ENCODE measurements at regions not wholly inside any gene's neighbourhood (a gene's known extent, or its start where the extent isn't known, plus 50 kb on each side); places are given as distances from the start of the nearest gene placed in this dataset.

GRCh38 chr2:15703365-15703869 lies 111.7 kb downstream of the DDX1 start:
- no peak overlapping the region for H3K4me3 Mint-ChIP-seq (ENCODE audit: unreplicated experiment)
- H3K9me3 Mint-ChIP-seq (ENCODE audit: low read depth), result no peaks in the 10 kb centered on the region
- H3K27ac Mint-ChIP-seq (ENCODE audit: unreplicated experiment), result no peak overlapping the region
- no peaks in the 10 kb centered on the region for H3K27me3 Mint-ChIP-seq (ENCODE audit: low read depth)
- no peak for DNase-seq (ENCODE audit: low spot score)
- no peaks in the 10 kb centered on the region for H3K4me1 Mint-ChIP-seq (ENCODE audit: low read depth)
- no peaks in the 10 kb centered on the region for H3K36me3 Mint-ChIP-seq (ENCODE audit: low read depth)
- no peak for TF ChIP-seq CTCF (IDR thresholded peaks at IDR 0.05)

- H3K36me3 Mint-ChIP-seq (ENCODE audit: low read depth), result no peaks in the 10 kb centered on the region
- peaks cover 3% of the 10 kb centered on the region for H3K4me1 Mint-ChIP-seq (ENCODE audit: low read depth)
- H3K9me3 Mint-ChIP-seq (ENCODE audit: low read depth), result no peaks in the 10 kb centered on the region
- no peak overlapping the region for H3K4me3 Mint-ChIP-seq (ENCODE audit: unreplicated experiment)
- no peak for TF ChIP-seq CTCF (IDR thresholded peaks at IDR 0.05)
- H3K27ac Mint-ChIP-seq (ENCODE audit: unreplicated experiment), result no peak overlapping the region
- H3K27me3 Mint-ChIP-seq (ENCODE audit: low read depth), result no peaks in the 10 kb centered on the region
- no peak for DNase-seq (ENCODE audit: low spot score)
These were observed 112.6 kb downstream of the DDX1 start for GRCh38 chr2:15704086-15704787.

GRCh38 chr2:15704788-15705115 lies 113.1 kb downstream of the DDX1 start:
- Mint-ChIP-seq H3K4me1 (ENCODE audit: low read depth) (peaks cover 6% of the 10 kb centered on the region), H3K9me3 (ENCODE audit: low read depth) (no peaks in the 10 kb centered on the region), H3K27me3 (ENCODE audit: low read depth) (no peaks in the 10 kb centered on the region), H3K4me3 (ENCODE audit: unreplicated experiment) (no peak overlapping the region), H3K36me3 (ENCODE audit: low read depth) (no peaks in the 10 kb centered on the region), H3K27ac (ENCODE audit: unreplicated experiment) (no peak overlapping the region)
- no peak for TF ChIP-seq CTCF (IDR thresholded peaks at IDR 0.05)
- DNase-seq (ENCODE audit: low spot score), result no peak

- DNase-seq (ENCODE audit: low spot score), result no peak
- peaks cover 6% of the 10 kb centered on the region for H3K4me1 Mint-ChIP-seq (ENCODE audit: low read depth)
- H3K36me3 Mint-ChIP-seq (ENCODE audit: low read depth), result no peaks in the 10 kb centered on the region
- no peak overlapping the region for H3K27ac Mint-ChIP-seq (ENCODE audit: unreplicated experiment)
- no peaks in the 10 kb centered on the region for H3K27me3 Mint-ChIP-seq (ENCODE audit: low read depth)
- TF ChIP-seq CTCF (IDR thresholded peaks at IDR 0.05), result no peak
- no peak overlapping the region for H3K4me3 Mint-ChIP-seq (ENCODE audit: unreplicated experiment)
- H3K9me3 Mint-ChIP-seq (ENCODE audit: low read depth), result no peaks in the 10 kb centered on the region
These were observed 113.6 kb downstream of the DDX1 start for GRCh38 chr2:15705310-15705709.

GRCh38 chr2:15705839-15706386 lies 114.2 kb downstream of the DDX1 start:
- TF ChIP-seq CTCF (IDR thresholded peaks at IDR 0.05), result no peak
- Mint-ChIP-seq H3K36me3 (ENCODE audit: low read depth) (no peaks in the 10 kb centered on the region), H3K4me1 (ENCODE audit: low read depth) (peaks cover 6% of the 10 kb centered on the region), H3K9me3 (ENCODE audit: low read depth) (no peaks in the 10 kb centered on the region), H3K27ac (ENCODE audit: unreplicated experiment) (no peak overlapping the region), H3K4me3 (ENCODE audit: unreplicated experiment) (no peak overlapping the region), H3K27me3 (ENCODE audit: low read depth) (no peaks in the 10 kb centered on the region)
- no peak for DNase-seq (ENCODE audit: low spot score)

Measured in chondrocyte (in vitro differentiated cells).